B cell (primary cell): ENCODE measurements at regions not wholly inside any gene's neighbourhood (a gene's known extent, or its start where the extent isn't known, plus 50 kb on each side); places are given as distances from the start of the nearest gene placed in this dataset.

ENCODE experiments used
- ATAC-seq: fragments of 200-7000 bp; cut with Tn5 transposase; one replicate; pipeline ENCODE4 v1.10.0; 2021; ENCODE audit warnings: low read depth, mild to moderate bottlenecking, moderate number of reproducible peaks, moderate library complexity
- CTCF ChIA-PET: fragments of 350-600 bp; sonication (Branson Sonifier 250); formaldehyde crosslinking; loops from one replicate; lab custom pipeline; 2021; ENCODE audit warnings: antibody characterized with exemption, inconsistent platforms; lab: Charles Lee
- POLR2A ChIA-PET: fragments of 350-600 bp; sonication (Branson Sonifier 250); formaldehyde crosslinking; loops from one replicate; lab custom pipeline; 2021; ENCODE audit warnings: antibody characterized with exemption; lab: Charles Lee
- DNase-seq: peaks from one replicate; pipeline ENCODE4 v3.0.0; 2013
- H2AFZ ChIP-seq: 2 replicates; pipeline ENCODE4 v1.6.1; 2012; ENCODE audit warnings: mild to moderate bottlenecking, low read depth, low read length; ENCODE audit not compliant: insufficient read depth, poor library complexity, severe bottlenecking
- H3K27ac ChIP-seq, 2 donors: 1 replicate in 1 of 2; 2 replicates in 1 of 2; pipeline ENCODE4 v1.5.1; 2012 to 2013; ENCODE audit warnings: low read length in 2 of 2, mild to moderate bottlenecking in 2 of 2, moderate library complexity in 1 of 2
- H3K27me3 ChIP-seq, 4 experiments: fragments of 200-600 bp in 1 of 4; sonication (generic) in 1 of 4; replicated peaks in 1 of 4; 1 replicate in 2 of 4; 2 replicates in 2 of 4; pipeline versions ENCODE4 v1.6.1 to v1.7.0; 2013 to 2016; ENCODE audit warnings: low read length in 3 of 4, mild to moderate bottlenecking in 2 of 4, mixed read lengths in 1 of 4, moderate library complexity in 1 of 4; ENCODE audit not compliant: insufficient read depth in 4 of 4, control insufficient read depth in 3 of 4; ENCODE audit errors: control extremely low read depth in 1 of 4
- H3K36me3 ChIP-seq, 2 experiments: replicated peaks in 1 of 2; 1 replicate in 1 of 2; 2 replicates in 1 of 2; pipeline versions ENCODE4 v1.6.1 to v1.7.1; 2013; ENCODE audit warnings: low read length in 1 of 2; ENCODE audit not compliant: insufficient read depth in 2 of 2, control insufficient read depth in 1 of 2; ENCODE audit errors: control extremely low read depth in 1 of 2, extremely low read depth in 1 of 2
- H3K4me1 ChIP-seq, 2 donors: fragments of 200-600 bp in 1 of 2; sonication (generic) in 1 of 2; 1 replicate in 1 of 2; 2 replicates in 1 of 2; pipeline versions ENCODE4 v1.5.1 to v1.6.1; 2013 to 2017; ENCODE audit warnings: low read length in 2 of 2; ENCODE audit not compliant: control insufficient read depth in 2 of 2, insufficient read depth in 2 of 2
- H3K4me2 ChIP-seq: replicated peaks from 2 replicates; pipeline ENCODE3; 2012; ENCODE audit warnings: mild to moderate bottlenecking, low read depth, low read length; ENCODE audit not compliant: poor library complexity, severe bottlenecking
- H3K4me3 ChIP-seq, 5 experiments: fragments of 200-600 bp in 1 of 5; sonication (generic) in 1 of 5; 1 replicate in 3 of 5; 2 replicates in 2 of 5; pipeline versions ENCODE4 v1.5.1 to v1.7.0; 2011 to 2016; ENCODE audit warnings: low read length in 4 of 5, mild to moderate bottlenecking in 4 of 5, low read depth in 2 of 5, control low read depth in 1 of 5, moderate library complexity in 1 of 5; ENCODE audit not compliant: insufficient read depth in 1 of 5; ENCODE audit errors: control extremely low read depth in 1 of 5, extremely low read depth in 1 of 5
- H3K79me2 ChIP-seq: fragments of 200-600 bp; sonication (generic); one replicate; pipeline ENCODE4 v1.6.0; 2016; ENCODE audit warnings: low read length; ENCODE audit not compliant: control insufficient read depth, insufficient read depth
- H3K9ac ChIP-seq: fragments of 200-600 bp; sonication (generic); 2 replicates; pipeline ENCODE4 v1.6.1; 2017; ENCODE audit warnings: mild to moderate bottlenecking, low read length, moderate library complexity
- H3K9me3 ChIP-seq, 3 donors: one replicate each; pipeline versions ENCODE4 v1.6.1 to v1.7.1; 2013; ENCODE audit warnings: low read length in 2 of 3; ENCODE audit not compliant: control insufficient read depth in 2 of 3, insufficient read depth in 1 of 3; ENCODE audit errors: control extremely low read depth in 1 of 3
- H4K20me1 ChIP-seq: 2 replicates; pipeline ENCODE4 v1.6.0; 2012; ENCODE audit warnings: mild to moderate bottlenecking, low read length; ENCODE audit not compliant: insufficient read depth, control insufficient read depth, poor library complexity, severe bottlenecking
- H3K27ac Mint-ChIP-seq: one replicate; pipeline ENCODE4 v1.8.0; 2021; ENCODE audit warnings: mixed read lengths
- H3K27me3 Mint-ChIP-seq: one replicate; pipeline ENCODE4 v1.8.0; 2021; ENCODE audit warnings: mixed read lengths
- H3K4me1 Mint-ChIP-seq: one replicate; pipeline ENCODE4 v1.8.0; 2021; ENCODE audit warnings: mixed read lengths
- H3K4me3 Mint-ChIP-seq: one replicate; pipeline ENCODE4 v1.8.0; 2021; ENCODE audit warnings: mixed read lengths
- H3K9me3 Mint-ChIP-seq: one replicate; pipeline ENCODE4 v1.8.0; 2022; ENCODE audit warnings: mixed read lengths; ENCODE audit not compliant: insufficient read depth
- CTCF ChIP-seq: fragments of 200-600 bp; IDR thresholded peaks from one replicate; pipeline ENCODE4 v1.8.0; 2022; ENCODE audit warnings: antibody characterized with exemption, mild to moderate bottlenecking
- EZH2 ChIP-seq: IDR thresholded peaks from 2 replicates; pipeline ENCODE4 v1.6.1; 2012; ENCODE audit warnings: borderline replicate concordance, low read depth, mild to moderate bottlenecking, moderate library complexity, low read length; ENCODE audit not compliant: insufficient read depth, poor library complexity, severe bottlenecking
- WGBS: methylation state at CpG from one replicate; pipeline ENCODE4 v1.1.5; 2013; ENCODE audit warnings: missing lambda C conversion rate; ENCODE audit not compliant: insufficient coverage; 5-methylcytosine and 5-hydroxymethylcytosine counted together
- intact Hi-C: fragments of 100-400 bp; cut with micrococcal nuclease; formaldehyde crosslinking; loops from one replicate; pipeline ENCODE4 v1.10.0; 2022

GRCh38 chr3:88611826-88612326 is 462.1 kb downstream of the C3orf38 start:
- Histone ChIP-seq H3K9ac (no peak overlapping the region), H3K4me3 (no peak overlapping the region), H3K79me2 (no peaks in the 10 kb centered on the region), H4K20me1 (no peaks in the 10 kb centered on the region), H3K27me3 (no peaks in the 10 kb centered on the region), H3K4me1 (no peaks in the 10 kb centered on the region), H3K9me3 (no peaks in the 10 kb centered on the region), H3K27ac (no peak overlapping the region), H3K4me2 (no peak overlapping the region), H3K36me3 (no peaks in the 10 kb centered on the region), H2AFZ (no peak overlapping the region)
- no peak overlapping the region for H3K27ac Mint-ChIP-seq
- DNase-seq (no peak), ATAC-seq (no peak)
- intact Hi-C loops, result no loop called here
- WGBS, result no CpG with 5 or more reads among the region's 2 CpGs
- no peak for TF ChIP-seq EZH2
- TF ChIP-seq CTCF, result no peak
- ChIA-PET CTCF (no interaction called here), POLR2A (no interaction called here)
- H3K9me3 Mint-ChIP-seq, result no peaks in the 10 kb centered on the region
- no peaks in the 10 kb centered on the region for H3K27me3 Mint-ChIP-seq
- H3K4me3 Mint-ChIP-seq, result no peak overlapping the region
- no peaks in the 10 kb centered on the region for H3K4me1 Mint-ChIP-seq

GRCh38 chr3:88616413-88616812 is 466.7 kb downstream of the C3orf38 start:
- H3K79me2 ChIP-seq, result no peaks in the 10 kb centered on the region
- no peaks in the 10 kb centered on the region for H4K20me1 ChIP-seq
- intact Hi-C loops, result no loop called here
- TF ChIP-seq CTCF (no peak), EZH2 (no peak)
- H3K4me3 Mint-ChIP-seq, result no peak overlapping the region
- H3K27ac Mint-ChIP-seq, result no peak overlapping the region
- H3K4me2 ChIP-seq, result no peak overlapping the region
- H3K4me3 ChIP-seq, result no peak overlapping the region
- DNase-seq (no peak), ATAC-seq (no peak)
- no peaks in the 10 kb centered on the region for H3K9me3 Mint-ChIP-seq
- no peak overlapping the region for H3K9ac ChIP-seq
- POLR2A ChIA-PET, result no interaction called here
- no peaks in the 10 kb centered on the region for H3K27me3 ChIP-seq
- peaks cover 1% of the 10 kb centered on the region for H3K4me1 Mint-ChIP-seq
- no peaks in the 10 kb centered on the region for H3K9me3 ChIP-seq
- H3K36me3 ChIP-seq, result no peaks in the 10 kb centered on the region
- no CpG with 5 or more reads among the region's 1 CpG for WGBS
- H3K27ac ChIP-seq, result no peak overlapping the region
- no peaks in the 10 kb centered on the region for H3K27me3 Mint-ChIP-seq
- no peaks in the 10 kb centered on the region for H3K4me1 ChIP-seq
- H2AFZ ChIP-seq, result no peak overlapping the region
- CTCF ChIA-PET, result no interaction called here
